Naive B cell (primary cell): ENCODE measurements at regions not wholly inside any gene's neighbourhood (a gene's known extent, or its start where the extent isn't known, plus 50 kb on each side); places are given as distances from the start of the nearest gene placed in this dataset.

Experiments
- ATAC-seq, 2 donors: fragments of 150-1000 bp; cut with Tn5 transposase; 2 replicates each; pipeline ENCODE4 v1.10.0; 2021; ENCODE audit warnings: low read depth in 2 of 2, mild to moderate bottlenecking in 2 of 2, moderate library complexity in 2 of 2
- DNase-seq: peaks from one replicate; pipeline ENCODE4 v3.0.0; 2022
- H3K27ac Mint-ChIP-seq, 6 donors: one replicate each; pipeline ENCODE4 v1.8.0; 2020 to 2022; ENCODE audit warnings: mild to moderate bottlenecking in 6 of 6, mixed read lengths in 6 of 6, moderate library complexity in 5 of 6, inconsistent platforms in 2 of 6
- H3K27me3 Mint-ChIP-seq, 3 donors: one replicate each; pipeline ENCODE4 v1.8.0; 2021 to 2022; ENCODE audit warnings: mixed read lengths in 3 of 3, mild to moderate bottlenecking in 1 of 3
- H3K36me3 Mint-ChIP-seq, 2 donors: one replicate each; pipeline ENCODE4 v1.8.0; 2020 to 2022; ENCODE audit warnings: mixed read lengths in 2 of 2, inconsistent platforms in 1 of 2, mild to moderate bottlenecking in 1 of 2
- H3K4me1 Mint-ChIP-seq, 3 donors: one replicate each; pipeline ENCODE4 v1.8.0; 2020 to 2022; ENCODE audit warnings: mixed read lengths in 3 of 3, inconsistent platforms in 1 of 3, mild to moderate bottlenecking in 1 of 3, moderate library complexity in 1 of 3
- H3K4me3 Mint-ChIP-seq, 8 donors: one replicate each; pipeline ENCODE4 v1.8.0; 2020 to 2022; ENCODE audit warnings: mild to moderate bottlenecking in 8 of 8, mixed read lengths in 8 of 8, moderate library complexity in 8 of 8, inconsistent platforms in 2 of 8
- H3K9me3 Mint-ChIP-seq, 7 donors: one replicate each; pipeline ENCODE4 v1.8.0; 2020 to 2022; ENCODE audit warnings: mixed read lengths in 7 of 7, mild to moderate bottlenecking in 5 of 7, inconsistent platforms in 2 of 7, moderate library complexity in 1 of 7

DNA sequence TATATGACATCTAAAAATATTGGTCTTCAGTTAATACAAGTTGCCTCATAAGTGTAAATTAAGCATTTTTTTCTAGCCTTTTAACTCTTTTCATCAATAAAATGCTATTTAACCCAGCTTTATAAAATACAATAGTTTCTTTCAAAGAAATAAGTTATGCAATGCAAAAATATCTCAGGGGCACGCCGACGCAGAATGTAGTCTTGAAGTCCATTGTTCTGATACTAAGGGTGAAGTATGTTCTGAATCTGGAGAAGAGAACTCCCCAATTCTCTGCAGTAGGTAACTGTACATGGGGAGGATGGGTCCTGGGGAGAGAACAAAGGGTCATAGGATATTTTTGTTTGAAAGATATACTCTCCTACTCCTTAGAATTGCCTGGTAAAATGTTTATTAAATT is 256.6 kb upstream of the NDST4 start:
- no peaks in the 10 kb centered on the region for H3K36me3 Mint-ChIP-seq
- DNase-seq (no peak), ATAC-seq (no peak)
- H3K27me3 Mint-ChIP-seq, result no peaks in the 10 kb centered on the region
- no peak overlapping the region for H3K4me3 Mint-ChIP-seq
- H3K27ac Mint-ChIP-seq, result no peak overlapping the region
- H3K4me1 Mint-ChIP-seq, result no peaks in the 10 kb centered on the region
- peaks cover 0 to 2% (median 0%) of the 10 kb centered on the region in 7 donors for H3K9me3 Mint-ChIP-seq

DNA sequence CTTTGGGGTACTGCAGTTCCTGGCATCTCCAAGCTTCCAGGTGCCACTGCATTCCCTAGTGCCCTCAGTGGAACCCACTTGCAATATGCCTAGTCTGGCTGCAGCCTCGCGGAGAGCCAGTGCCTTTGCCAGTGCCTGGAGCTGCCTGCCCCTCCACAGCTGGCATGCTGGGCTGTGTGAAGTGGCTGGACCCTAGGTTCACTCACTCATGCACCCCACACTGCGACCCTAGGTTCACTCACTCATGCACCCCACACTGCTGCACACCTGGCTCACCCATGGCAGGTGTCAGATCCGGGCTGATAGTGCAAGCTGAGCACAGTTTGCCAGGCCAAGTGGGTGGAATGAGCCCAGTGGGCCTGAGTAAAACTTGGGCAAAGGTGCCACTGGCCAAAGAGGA is 253.0 kb upstream of the NDST4 start:
- H3K4me3 Mint-ChIP-seq, result no peak overlapping the region
- no peaks in the 10 kb centered on the region for H3K36me3 Mint-ChIP-seq
- no peaks in the 10 kb centered on the region for H3K27me3 Mint-ChIP-seq
- DNase-seq (no peak), ATAC-seq (no peak)
- no peaks in the 10 kb centered on the region for H3K4me1 Mint-ChIP-seq
- no peak overlapping the region for H3K27ac Mint-ChIP-seq
- peaks cover 0 to 2% (median 0%) of the 10 kb centered on the region in 7 donors for H3K9me3 Mint-ChIP-seq

DNA sequence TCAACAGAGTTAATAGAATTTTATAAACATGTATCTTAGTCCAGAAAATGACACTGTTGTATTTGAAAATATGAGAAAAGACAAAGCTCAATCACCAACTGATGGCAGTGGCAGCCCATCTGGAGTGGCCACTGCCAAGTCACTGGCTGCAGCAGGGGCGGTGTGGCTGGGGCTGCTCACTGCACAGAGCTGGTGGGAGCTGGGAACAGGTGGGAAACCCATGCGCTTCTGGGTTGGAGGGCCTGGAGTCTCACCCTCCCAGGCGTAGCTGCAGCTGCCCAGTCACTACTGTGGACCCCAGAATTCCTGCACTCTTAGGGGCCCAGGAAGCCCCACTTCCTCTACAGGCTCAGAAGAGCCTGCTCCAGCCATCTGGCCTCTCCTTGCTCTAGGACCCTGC is 251.8 kb upstream of the NDST4 start:
- H3K4me3 Mint-ChIP-seq, result no peak overlapping the region
- no peaks in the 10 kb centered on the region for H3K36me3 Mint-ChIP-seq
- H3K9me3 Mint-ChIP-seq, result peaks cover 0 to 3% (median 0%) of the 10 kb centered on the region in 7 donors
- no peak overlapping the region for H3K27ac Mint-ChIP-seq
- no peak for ATAC-seq
- H3K27me3 Mint-ChIP-seq, result no peaks in the 10 kb centered on the region
- DNase-seq, result no peak
- no peaks in the 10 kb centered on the region for H3K4me1 Mint-ChIP-seq

- Mint-ChIP-seq H3K4me1 (no peaks in the 10 kb centered on the region), H3K27me3 (no peaks in the 10 kb centered on the region), H3K27ac (no peak overlapping the region), H3K36me3 (no peaks in the 10 kb centered on the region), H3K9me3 (peaks cover 0 to 5% (median 0%) of the 10 kb centered on the region in 7 donors), H3K4me3 (no peak overlapping the region)
- ATAC-seq, result no peak
- DNase-seq, result no peak
These were observed 248.4 kb upstream of the NDST4 start for GRCh38 chr4:115361781-115362180.

- H3K9me3 Mint-ChIP-seq, result peaks cover 0 to 5% (median 0%) of the 10 kb centered on the region in 7 donors
- ATAC-seq, result no peak
- H3K4me1 Mint-ChIP-seq, result no peaks in the 10 kb centered on the region
- no peak for DNase-seq
- no peak overlapping the region for H3K4me3 Mint-ChIP-seq
- no peaks in the 10 kb centered on the region for H3K36me3 Mint-ChIP-seq
- H3K27ac Mint-ChIP-seq, result no peak overlapping the region
- no peaks in the 10 kb centered on the region for H3K27me3 Mint-ChIP-seq
These were observed 247.0 kb upstream of the NDST4 start for GRCh38 chr4:115360431-115360830.

DNA sequence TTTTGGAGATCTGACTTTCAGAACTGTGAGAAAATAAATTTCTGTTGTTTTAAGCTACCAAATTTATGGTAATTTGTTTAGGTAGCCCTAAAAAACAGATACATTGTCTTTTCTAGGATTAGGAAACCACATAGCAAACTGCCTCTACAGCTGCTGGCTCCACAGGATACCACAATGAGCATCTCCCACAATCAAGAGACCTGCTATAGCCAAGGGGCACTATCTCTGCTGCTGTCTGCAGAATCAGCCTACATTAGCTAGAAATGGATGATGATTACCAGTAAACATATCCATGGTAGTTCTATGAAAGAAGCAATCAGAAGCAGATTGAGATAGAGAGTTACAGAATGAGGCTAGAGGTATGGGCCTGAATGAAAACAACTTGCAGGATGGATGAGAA is 244.4 kb upstream of the NDST4 start:
- Mint-ChIP-seq H3K27me3 (no peaks in the 10 kb centered on the region), H3K9me3 (peaks cover 0 to 22% (median 12%) of the 10 kb centered on the region in 7 donors), H3K4me3 (no peak overlapping the region), H3K27ac (no peak overlapping the region), H3K4me1 (no peaks in the 10 kb centered on the region), H3K36me3 (no peaks in the 10 kb centered on the region)
- no peak for DNase-seq
- no peak for ATAC-seq

DNA sequence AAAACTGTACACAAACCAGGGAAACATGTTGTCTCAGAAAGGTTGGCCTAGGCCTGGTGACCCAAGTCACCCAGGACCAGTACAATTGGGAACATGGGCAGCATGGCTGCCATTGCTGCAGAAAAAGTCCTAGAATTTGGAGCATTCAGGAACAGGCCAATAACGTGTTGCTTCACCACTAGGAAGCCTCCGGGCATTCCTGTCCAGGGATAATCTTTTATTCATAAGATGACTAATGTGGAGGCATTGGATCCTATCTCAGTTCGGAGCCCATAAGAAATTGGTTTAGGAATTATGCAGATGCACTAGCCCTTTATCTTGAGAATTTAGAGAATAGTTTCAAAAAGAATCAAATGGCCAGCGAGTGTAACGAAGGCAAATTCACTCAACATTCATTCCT is 242.8 kb upstream of the NDST4 start:
- ATAC-seq (no peak), DNase-seq (no peak)
- Mint-ChIP-seq H3K27me3 (no peaks in the 10 kb centered on the region), H3K4me3 (no peak overlapping the region), H3K27ac (no peak overlapping the region), H3K36me3 (no peaks in the 10 kb centered on the region), H3K9me3 (peaks cover 6 to 32% (median 17%) of the 10 kb centered on the region in 7 donors), H3K4me1 (no peaks in the 10 kb centered on the region)

- Mint-ChIP-seq H3K4me3 (no peak overlapping the region), H3K36me3 (no peaks in the 10 kb centered on the region), H3K27me3 (no peaks in the 10 kb centered on the region), H3K9me3 (peaks cover 7 to 41% (median 19%) of the 10 kb centered on the region in 7 donors), H3K4me1 (no peaks in the 10 kb centered on the region), H3K27ac (no peak overlapping the region)
- DNase-seq (no peak), ATAC-seq (no peak)
These were observed 241.9 kb upstream of the NDST4 start for GRCh38 chr4:115355329-115355728.

- no peak for ATAC-seq
- H3K27me3 Mint-ChIP-seq, result no peaks in the 10 kb centered on the region
- H3K4me3 Mint-ChIP-seq, result no peak overlapping the region
- H3K9me3 Mint-ChIP-seq, result peaks cover 9 to 42% (median 20%) of the 10 kb centered on the region in 7 donors
- no peaks in the 10 kb centered on the region for H3K36me3 Mint-ChIP-seq
- DNase-seq, result no peak
- H3K27ac Mint-ChIP-seq, result no peak overlapping the region
- H3K4me1 Mint-ChIP-seq, result no peaks in the 10 kb centered on the region
These were observed 239.9 kb upstream of the NDST4 start for GRCh38 chr4:115353370-115353769.

- Mint-ChIP-seq H3K27me3 (no peaks in the 10 kb centered on the region), H3K4me1 (peaks cover 0 to 2% (median 0%) of the 10 kb centered on the region in 3 donors), H3K36me3 (no peaks in the 10 kb centered on the region), H3K27ac (no peak overlapping the region), H3K4me3 (no peak overlapping the region), H3K9me3 (peaks cover 0 to 3% (median 0%) of the 10 kb centered on the region in 7 donors)
- DNase-seq, result no peak
- ATAC-seq, result no peak
These were observed 229.8 kb upstream of the NDST4 start for GRCh38 chr4:115343171-115343570.

DNA sequence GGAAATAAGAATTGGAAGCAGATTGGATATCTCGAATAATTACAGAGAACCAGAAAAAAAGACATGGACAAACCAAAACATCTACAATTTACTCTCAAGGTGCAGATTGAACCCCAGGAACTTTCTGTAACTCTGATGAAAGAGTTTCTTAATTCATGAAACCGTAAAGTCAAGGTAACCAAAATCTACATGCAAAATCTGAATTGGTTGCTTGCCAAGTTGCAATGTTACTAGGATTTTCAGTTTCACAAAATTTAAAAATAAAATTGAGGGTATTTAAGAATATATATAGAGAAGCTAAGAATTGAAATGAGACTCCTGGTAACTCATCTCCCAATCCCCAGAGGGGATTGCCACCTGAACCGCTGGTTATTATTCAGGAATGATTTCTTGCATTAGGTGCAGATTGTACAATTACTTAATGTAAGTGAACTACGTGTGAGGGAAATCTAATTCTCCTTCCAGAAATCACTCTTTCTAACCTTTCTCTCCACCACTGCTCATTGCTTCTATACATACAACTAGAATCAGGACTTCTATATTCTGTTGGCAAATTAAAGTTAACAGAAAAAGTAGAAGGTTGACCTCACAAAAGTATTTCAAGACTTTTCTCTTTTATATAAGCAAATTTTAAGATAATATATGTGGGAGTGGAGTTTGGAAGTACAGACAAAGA is 221.5 kb upstream of the NDST4 start:
- no peak overlapping the region for H3K27ac Mint-ChIP-seq
- DNase-seq (no peak), ATAC-seq (no peak)
- H3K4me1 Mint-ChIP-seq, result peaks cover 0 to 2% (median 0%) of the 10 kb centered on the region in 3 donors
- H3K9me3 Mint-ChIP-seq, result peaks cover 0 to 5% (median 0%) of the 10 kb centered on the region in 7 donors
- H3K27me3 Mint-ChIP-seq, result no peaks in the 10 kb centered on the region
- no peak overlapping the region for H3K4me3 Mint-ChIP-seq
- no peaks in the 10 kb centered on the region for H3K36me3 Mint-ChIP-seq

DNA sequence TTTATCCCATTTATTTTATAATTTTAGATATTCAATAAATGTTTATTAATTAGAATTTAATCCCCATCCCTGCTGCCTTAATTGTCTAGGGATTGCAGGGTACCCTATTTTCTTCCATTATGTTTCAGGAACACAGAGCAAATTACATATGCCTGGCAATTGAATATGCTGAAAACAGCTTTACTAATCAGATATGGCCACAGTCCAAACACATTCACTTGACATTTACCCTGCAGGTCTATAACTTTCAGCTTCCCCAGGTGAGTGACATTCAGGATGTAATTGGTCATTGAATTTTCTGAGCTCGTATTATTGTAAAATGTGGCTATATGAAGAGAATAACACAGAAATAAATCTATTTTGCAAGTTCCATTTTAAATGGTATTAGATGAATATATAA is 218.7 kb upstream of the NDST4 start:
- H3K27ac Mint-ChIP-seq, result no peak overlapping the region
- no peaks in the 10 kb centered on the region for H3K27me3 Mint-ChIP-seq
- H3K4me1 Mint-ChIP-seq, result no peaks in the 10 kb centered on the region
- DNase-seq (no peak), ATAC-seq (no peak)
- H3K36me3 Mint-ChIP-seq, result no peaks in the 10 kb centered on the region
- no peak overlapping the region for H3K4me3 Mint-ChIP-seq
- peaks cover 0 to 2% (median 0%) of the 10 kb centered on the region in 7 donors for H3K9me3 Mint-ChIP-seq

GRCh38 chr4:115331241-115331640 is 217.8 kb upstream of the NDST4 start:
- DNase-seq, result no peak
- no peak overlapping the region for H3K4me3 Mint-ChIP-seq
- H3K9me3 Mint-ChIP-seq, result peaks cover 0 to 1% (median 0%) of the 10 kb centered on the region in 7 donors
- H3K27me3 Mint-ChIP-seq, result no peaks in the 10 kb centered on the region
- no peak overlapping the region for H3K27ac Mint-ChIP-seq
- H3K36me3 Mint-ChIP-seq, result no peaks in the 10 kb centered on the region
- no peaks in the 10 kb centered on the region for H3K4me1 Mint-ChIP-seq
- ATAC-seq, result no peak

DNA sequence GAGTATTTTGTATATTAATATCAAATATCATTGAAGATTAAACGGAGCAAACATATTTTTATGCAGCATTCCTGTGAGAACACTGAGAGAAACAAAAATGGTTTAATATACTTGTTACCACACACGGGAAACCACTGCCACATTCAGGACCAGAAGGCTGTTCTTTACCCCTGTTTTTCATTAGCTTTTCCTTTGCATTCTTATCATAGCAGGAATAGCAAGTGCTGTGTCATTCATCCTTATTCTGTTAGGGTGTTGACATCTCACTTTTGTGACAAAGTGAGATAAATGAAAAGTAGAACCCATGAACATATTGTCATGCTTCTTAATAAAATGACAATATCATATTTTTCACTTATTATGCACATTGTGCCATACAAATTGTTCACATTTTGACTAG is 212.4 kb upstream of the NDST4 start:
- Mint-ChIP-seq H3K4me1 (no peaks in the 10 kb centered on the region), H3K36me3 (no peaks in the 10 kb centered on the region)
- ATAC-seq, result no peak

More for the DNA sequence above, 212.4 kb upstream of the NDST4 start:
- H3K27me3 Mint-ChIP-seq, result no peaks in the 10 kb centered on the region
- H3K9me3 Mint-ChIP-seq, result peaks cover 0 to 2% (median 0%) of the 10 kb centered on the region in 7 donors
- H3K27ac Mint-ChIP-seq, result no peak overlapping the region
- H3K4me3 Mint-ChIP-seq, result no peak overlapping the region
- no peak for DNase-seq
